Hippocampal formation (tissue), 2 donors: ENCODE measurements at regions not wholly inside any gene's neighbourhood (a gene's known extent, or its start where the extent isn't known, plus 50 kb on each side); places are given as distances from the start of the nearest gene placed in this dataset.
"Not testable (repeated sequence)": the region's sequence is repeated elsewhere in the genome, so short reads cannot be mapped to it uniquely, and the experiment has no call there.

Source experiments
- DNase-seq, 2 donors: peaks; one replicate each; lab custom pipeline; 2025; lab: John Stamatoyannopoulos, UW

GRCh38 chr15:38961456-38961855 is 396.8 kb upstream of the RASGRP1 start:
- no peak for DNase-seq

DNA sequence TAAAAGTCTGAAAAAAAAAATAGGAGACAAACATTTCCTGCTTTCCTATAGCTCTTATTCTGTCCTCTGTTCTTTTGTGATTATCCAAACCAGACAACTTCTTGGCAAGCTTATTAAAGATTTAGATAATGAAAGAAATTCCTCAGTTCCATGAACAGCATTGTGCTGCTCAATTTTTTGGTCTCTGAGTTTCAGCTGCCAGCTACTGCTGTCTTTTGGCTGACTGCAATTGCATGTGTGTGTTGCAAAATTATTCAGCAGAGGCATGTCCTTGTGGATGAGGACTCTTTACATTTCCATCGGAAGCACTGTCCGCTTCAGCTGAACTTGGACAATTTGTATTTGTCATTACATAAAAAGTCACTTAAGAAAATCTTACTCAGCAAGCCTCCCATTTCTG is 397.3 kb upstream of the RASGRP1 start:
- no peak for DNase-seq

DNA sequence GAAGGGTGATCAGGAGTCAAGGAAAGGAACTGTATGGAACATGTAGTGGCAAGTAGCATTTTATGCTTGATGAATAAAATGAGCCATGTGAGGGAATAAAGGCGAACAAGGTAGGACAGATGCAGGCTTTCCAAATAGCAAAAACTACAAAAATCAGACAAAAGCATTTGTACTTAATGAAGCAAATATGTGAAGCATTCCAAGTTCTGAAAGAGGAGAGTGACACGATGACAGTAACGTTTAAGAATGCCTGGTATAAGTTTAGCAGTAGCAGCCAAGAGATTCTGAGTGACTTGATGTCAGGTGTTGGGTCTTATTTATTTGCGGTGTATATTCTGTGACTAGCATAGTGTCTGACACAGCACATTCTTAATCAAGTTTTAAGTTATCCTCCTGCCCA is 408.2 kb upstream of the RASGRP1 start:
- no peak for DNase-seq

DNA sequence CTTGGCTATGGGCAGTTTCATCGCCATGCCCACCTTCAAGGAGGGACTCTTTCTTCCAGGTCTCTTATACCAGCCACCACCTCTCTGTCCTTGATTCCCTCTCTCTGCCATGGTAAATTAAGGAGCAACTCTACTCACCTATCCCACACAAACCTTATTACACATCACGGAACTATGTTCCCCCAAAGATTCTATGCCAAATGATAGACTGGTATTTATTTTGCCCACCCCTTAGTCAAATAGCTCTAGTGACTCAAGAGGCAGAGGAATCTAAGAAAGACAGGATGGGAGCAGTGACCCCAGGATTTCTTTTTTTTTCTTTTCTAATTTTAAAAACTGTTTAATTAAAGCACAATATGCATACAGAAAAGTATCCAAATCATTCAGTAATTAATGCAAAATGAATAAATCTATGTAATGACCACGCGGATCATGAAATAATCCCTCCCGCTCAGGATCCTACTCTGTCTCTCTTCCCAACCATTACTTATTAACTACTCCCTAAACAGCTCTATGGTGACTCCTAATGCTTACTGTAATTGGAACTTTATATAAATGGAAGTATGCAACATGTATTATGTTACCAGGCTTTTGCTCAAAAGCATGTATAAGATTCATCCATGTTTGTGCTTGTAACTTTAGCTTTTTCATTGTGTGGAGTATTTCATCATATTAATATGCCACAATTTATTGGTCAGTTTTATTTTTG is 410.8 kb upstream of the RASGRP1 start:
- no peak for DNase-seq

DNA sequence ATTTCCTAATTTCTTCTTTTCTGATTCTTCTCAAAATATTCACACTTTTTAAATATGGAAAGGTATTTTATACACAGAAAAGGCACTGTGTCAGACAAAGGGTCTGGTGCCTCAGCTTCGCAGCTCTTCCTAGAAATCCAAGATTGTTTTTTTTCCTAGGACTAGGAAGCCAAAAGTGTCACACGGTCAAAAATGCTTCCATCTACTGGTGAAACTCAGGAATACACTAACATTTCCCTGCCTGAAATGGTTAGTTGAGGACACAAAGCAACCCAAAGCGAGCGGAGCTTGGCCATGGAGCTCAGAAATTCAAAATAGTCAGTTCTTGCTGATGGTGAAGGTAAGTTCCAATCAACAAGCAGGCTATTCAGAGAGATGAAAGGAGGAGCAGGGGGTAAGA is 426.5 kb upstream of the RASGRP1 start:
- DNase-seq, result peak in 1 of 2 donors; percentile 18

GRCh38 chr15:38991701-38992100 is 427.1 kb upstream of the RASGRP1 start:
- no peak for DNase-seq

DNA sequence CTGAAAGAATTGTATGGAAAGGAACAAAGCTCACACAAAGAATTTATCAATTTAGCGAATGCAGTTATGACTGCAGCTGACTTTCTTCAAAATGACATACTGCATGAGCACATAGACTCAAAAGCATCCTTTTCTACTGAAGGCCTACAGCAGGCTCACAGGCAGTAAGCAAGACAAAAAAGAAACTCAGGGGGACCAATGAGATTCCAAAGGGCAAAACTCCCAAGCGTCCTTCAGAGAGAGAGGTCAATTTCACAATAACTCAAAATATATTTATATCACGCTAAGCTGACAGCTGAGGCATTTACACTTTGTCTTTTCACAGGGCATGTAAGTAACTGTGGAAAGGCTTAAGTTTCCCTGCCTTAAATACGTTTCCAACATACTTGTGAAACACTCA is 427.9 kb upstream of the RASGRP1 start:
- DNase-seq, result no peak

DNA sequence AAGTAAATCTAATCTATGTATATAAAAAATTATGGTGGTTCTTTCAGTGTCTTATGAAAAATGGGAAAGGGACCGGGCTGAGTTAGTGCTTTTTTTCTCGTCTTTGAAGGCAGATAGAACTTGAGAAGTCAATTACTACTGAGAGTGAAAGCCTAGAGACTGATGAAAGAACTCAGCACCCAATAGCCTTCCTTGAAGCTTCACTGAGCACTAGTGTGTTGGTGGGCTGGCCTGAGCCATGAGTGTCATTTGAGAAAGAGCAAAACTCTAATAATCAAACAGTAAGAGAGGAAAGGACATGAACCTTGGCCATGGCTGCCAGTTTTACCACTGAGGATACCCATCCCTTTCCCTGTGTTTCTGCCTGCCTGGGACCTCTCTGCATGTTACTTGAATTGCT is 428.3 kb upstream of the RASGRP1 start:
- DNase-seq, result no peak

- peak in 1 of 2 donors; percentile 62 for DNase-seq
Observed at GRCh38 chr15:38994310-38994709, 429.7 kb upstream of the RASGRP1 start.

GRCh38 chr15:38996111-38996631 is 431.6 kb upstream of the RASGRP1 start:
- no peak for DNase-seq

DNA sequence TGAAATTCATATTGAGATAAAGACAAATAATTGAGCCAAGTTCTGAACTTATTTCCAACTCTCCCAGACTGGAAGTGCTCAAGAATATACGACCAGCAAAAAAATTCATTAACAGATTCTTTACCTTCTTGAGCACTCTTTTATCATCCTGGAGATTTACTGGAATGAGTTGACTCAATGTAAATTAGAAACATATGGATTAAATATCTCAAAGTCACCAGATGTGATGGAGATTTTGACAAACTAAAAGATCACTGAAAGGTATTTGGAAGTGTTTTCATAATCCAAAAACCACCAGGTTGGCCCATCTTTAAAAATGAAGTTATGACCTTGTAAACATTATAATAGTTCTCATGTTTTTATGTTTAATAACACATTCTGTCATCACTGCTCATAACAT is 433.2 kb upstream of the RASGRP1 start:
- no peak for DNase-seq

DNA sequence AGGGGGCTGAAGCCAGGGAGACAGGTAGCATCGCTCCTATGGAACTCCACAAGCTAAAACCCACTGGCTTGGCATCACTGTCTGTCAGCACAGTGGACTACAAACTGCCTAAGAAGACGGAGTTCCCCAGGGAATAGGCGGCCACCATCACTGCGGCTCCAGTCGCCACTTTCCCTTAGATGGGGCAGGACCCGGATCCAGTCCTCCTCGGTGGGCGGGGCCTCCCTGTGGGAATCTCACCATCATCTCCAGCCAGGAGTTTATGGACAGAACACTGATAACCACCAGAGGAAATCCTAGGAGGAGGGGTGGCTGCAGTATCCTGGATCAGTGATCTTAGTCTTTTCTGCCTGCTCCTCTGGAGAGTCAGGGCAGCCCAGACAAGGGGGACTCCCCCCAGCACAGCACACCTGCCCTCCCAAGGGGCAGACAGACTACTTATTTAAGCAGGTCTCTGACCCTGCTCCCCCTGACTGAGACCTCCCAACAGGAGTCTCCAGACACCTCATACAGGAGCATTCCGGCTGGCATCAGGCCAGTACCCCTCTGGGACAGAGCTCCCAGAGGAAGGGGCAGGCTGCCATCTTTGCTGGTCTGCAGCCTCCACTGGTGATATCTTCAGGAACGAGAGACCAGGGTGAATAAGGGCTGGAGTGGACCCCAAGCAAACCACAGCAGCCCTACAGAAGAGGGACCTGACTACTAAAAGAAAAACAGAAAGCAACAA is 435.6 kb upstream of the RASGRP1 start:
- DNase-seq, result no peak

- DNase-seq, result no peak
Observed at GRCh38 chr15:39009740-39010139, 445.1 kb upstream of the RASGRP1 start.

- DNase-seq, result not testable (repeated sequence)
Observed at GRCh38 chr15:39011066-39011465, 446.5 kb upstream of the RASGRP1 start.

DNA sequence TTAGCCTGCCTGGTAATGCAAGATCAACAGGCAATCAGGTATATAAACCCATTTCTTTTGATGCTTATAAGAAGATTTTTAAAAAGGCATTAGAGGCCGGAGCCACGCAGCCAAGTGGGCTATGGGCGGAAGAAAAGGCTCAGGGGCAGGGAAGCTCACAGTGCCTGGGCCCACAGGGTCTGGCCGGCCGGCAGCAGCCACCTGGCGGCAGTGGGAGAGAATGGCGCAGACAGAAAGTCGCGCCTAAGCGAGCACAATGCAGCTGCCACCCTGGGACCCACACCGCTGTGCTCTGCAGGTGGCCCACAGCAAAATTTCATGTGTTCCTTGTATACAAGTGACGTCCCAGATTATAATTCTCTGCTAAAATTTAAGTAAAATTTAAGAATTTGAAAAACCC is 448.6 kb upstream of the RASGRP1 start:
- DNase-seq, result no peak

- no peak for DNase-seq
Observed at GRCh38 chr15:39014682-39015081, 450.1 kb upstream of the RASGRP1 start.

- DNase-seq, result no peak
Observed at GRCh38 chr15:39016706-39017105, 452.1 kb upstream of the RASGRP1 start.

- no peak for DNase-seq
Observed at GRCh38 chr15:39018966-39019365, 454.4 kb upstream of the RASGRP1 start.

DNA sequence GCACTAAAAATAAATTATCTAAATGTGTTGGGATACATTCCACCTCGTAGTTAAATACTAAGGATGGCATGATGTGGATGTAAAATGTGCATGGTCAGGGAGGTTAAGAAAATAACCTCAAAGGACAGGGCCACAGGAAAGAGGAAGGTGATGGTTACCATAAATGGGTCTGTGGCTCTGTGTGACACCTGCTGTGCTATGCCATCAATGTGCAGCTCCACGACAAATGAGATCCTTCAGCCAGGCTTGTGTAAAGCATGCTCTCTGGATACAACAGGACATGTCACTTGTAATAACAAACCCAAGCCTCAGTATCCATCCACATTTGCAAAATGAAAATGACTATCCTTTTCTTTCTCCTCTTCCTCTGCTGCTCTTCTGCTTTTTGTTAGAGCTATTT is 456.7 kb upstream of the RASGRP1 start:
- no peak for DNase-seq

DNA sequence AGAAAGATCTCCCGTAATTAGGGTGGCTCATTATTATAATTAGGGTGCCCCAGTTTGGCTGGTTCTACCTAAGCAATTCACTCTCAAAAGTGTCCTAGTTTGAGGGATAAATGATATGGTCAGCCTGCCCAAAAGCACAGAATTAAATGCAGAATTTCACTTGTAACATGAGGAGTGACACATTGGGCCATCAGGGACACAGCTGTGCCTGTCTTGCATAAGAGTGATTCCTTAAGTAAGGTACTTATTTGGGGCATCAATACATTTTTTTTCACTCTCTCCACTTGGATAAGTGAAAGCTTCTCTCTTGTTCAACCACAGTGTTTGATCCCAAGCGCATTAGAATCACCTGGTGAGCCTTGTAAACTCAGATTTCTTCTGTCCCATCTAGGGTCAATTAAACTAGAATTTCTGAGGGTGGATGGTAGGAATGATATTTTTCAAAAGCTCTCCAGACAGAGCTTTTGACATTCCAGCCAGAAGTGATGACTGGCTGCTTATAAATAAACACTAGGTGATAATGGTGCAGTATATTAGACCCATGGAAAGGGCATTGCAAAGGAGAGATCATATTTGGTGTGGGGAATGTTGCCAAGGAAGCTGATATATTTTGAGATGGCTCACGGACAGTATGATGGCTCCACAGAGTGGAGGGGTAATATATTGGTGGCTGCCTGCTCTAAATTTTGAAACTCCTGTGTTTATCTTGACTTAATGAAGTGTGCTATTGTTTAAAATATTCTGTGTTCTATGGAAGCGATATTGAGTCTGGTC is 458.1 kb upstream of the RASGRP1 start:
- no peak for DNase-seq

GRCh38 chr15:39025321-39025720 is 460.7 kb upstream of the RASGRP1 start:
- no peak for DNase-seq

DNA sequence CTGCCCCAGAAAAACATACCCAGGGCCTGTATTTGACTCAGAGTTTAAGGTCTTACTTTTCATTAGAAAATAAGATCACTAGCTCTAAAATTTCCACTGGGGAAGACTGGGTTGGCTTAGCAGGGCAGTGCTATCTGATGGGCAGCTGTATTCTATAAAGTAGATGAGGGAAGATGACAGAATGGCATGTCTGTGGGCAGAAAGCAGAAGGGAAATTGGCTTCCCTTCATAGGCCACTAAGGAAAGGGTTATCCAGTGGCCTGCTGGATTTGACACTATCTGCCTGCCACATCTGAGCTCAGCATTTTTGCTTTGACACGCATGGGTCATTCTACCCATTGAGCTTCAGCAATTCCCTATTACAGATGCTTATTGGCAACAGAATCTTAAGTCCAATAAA is 461.3 kb upstream of the RASGRP1 start:
- DNase-seq, result no peak

GRCh38 chr15:39028069-39028468 is 463.5 kb upstream of the RASGRP1 start:
- no peak for DNase-seq
